Peyer's patch (tissue), 4 donors: ENCODE measurements at regions not wholly inside any gene's neighbourhood (a gene's known extent, or its start where the extent isn't known, plus 50 kb on each side); places are given as distances from the start of the nearest gene placed in this dataset.

Experiments used
- DNase-seq, 3 donors: peaks; one replicate each; pipeline ENCODE4 v3.0.0-alpha.2; 2017 to 2019
- H3K27ac ChIP-seq, 4 donors: fragments of 200-600 bp; sonication (generic); one replicate each; pipeline ENCODE4 v1.5.1; 2016 to 2019
- H3K27me3 ChIP-seq, 2 donors: fragments of 200-600 bp; sonication (generic); one replicate each; pipeline ENCODE4 v1.5.1; 2019
- H3K36me3 ChIP-seq, 3 donors: fragments of 200-600 bp; sonication (generic); one replicate each; pipeline ENCODE4 v1.5.1; 2016 to 2019
- H3K4me1 ChIP-seq, 4 donors: fragments of 200-600 bp; sonication (generic); one replicate each; pipeline ENCODE4 v1.5.1; 2016 to 2019
- H3K4me3 ChIP-seq, 4 donors: fragments of 200-600 bp; sonication (generic); 1 replicate in 3 of 4; 2 replicates in 1 of 4; pipeline ENCODE4 v1.5.1; 2016 to 2019; ENCODE audit warnings: mild to moderate bottlenecking in 1 of 4
- H3K9me3 ChIP-seq, 4 donors: fragments of 200-600 bp; sonication (generic); one replicate each; pipeline ENCODE4 v1.5.1; 2016 to 2019; ENCODE audit warnings: mild to moderate bottlenecking in 1 of 4
- CTCF ChIP-seq, 6 experiments: fragments of 450-650 bp in 4 of 6; fragments of 200-600 bp in 2 of 6; sonication (generic) in 1 of 6; IDR thresholded peaks; one replicate each; pipeline ENCODE4 v1.5.1; 2017 to 2019; ENCODE audit warnings: antibody characterized with exemption in 6 of 6, mild to moderate bottlenecking in 3 of 6, moderate library complexity in 1 of 6
- POLR2A ChIP-seq, 2 donors: fragments of 450-650 bp; IDR thresholded peaks; one replicate each; pipeline ENCODE4 v1.5.1; 2017; ENCODE audit warnings: antibody characterized with exemption in 2 of 2, mild to moderate bottlenecking in 2 of 2, moderate library complexity in 2 of 2

GRCh38 chr13:89269737-89270136 is 1598.6 kb downstream of the SLITRK5 start:
- Histone ChIP-seq H3K36me3 (no peaks in the 10 kb centered on the region), H3K27ac (no peak overlapping the region), H3K9me3 (no peaks in the 10 kb centered on the region), H3K4me1 (no peaks in the 10 kb centered on the region), H3K27me3 (no peaks in the 10 kb centered on the region), H3K4me3 (no peak overlapping the region)
- TF ChIP-seq POLR2A (IDR thresholded peaks at IDR 0.05) (no peak), CTCF (IDR thresholded peaks at IDR 0.05) (no peak)
- DNase-seq, result no peak

- TF ChIP-seq CTCF (IDR thresholded peaks at IDR 0.05) (no peak), POLR2A (IDR thresholded peaks at IDR 0.05) (no peak)
- Histone ChIP-seq H3K36me3 (no peaks in the 10 kb centered on the region), H3K27me3 (no peaks in the 10 kb centered on the region), H3K4me1 (no peaks in the 10 kb centered on the region), H3K4me3 (no peak overlapping the region), H3K27ac (no peak overlapping the region), H3K9me3 (no peaks in the 10 kb centered on the region)
- no peak for DNase-seq
Observed at GRCh38 chr13:89270736-89271135, 1599.6 kb downstream of the SLITRK5 start.

GRCh38 chr13:89279374-89279773 is 1608.2 kb downstream of the SLITRK5 start:
- Histone ChIP-seq H3K27ac (no peak overlapping the region), H3K4me1 (no peaks in the 10 kb centered on the region), H3K36me3 (no peaks in the 10 kb centered on the region), H3K9me3 (no peaks in the 10 kb centered on the region), H3K27me3 (no peaks in the 10 kb centered on the region), H3K4me3 (no peak overlapping the region)
- TF ChIP-seq POLR2A (IDR thresholded peaks at IDR 0.05) (no peak), CTCF (IDR thresholded peaks at IDR 0.05) (no peak)
- DNase-seq, result no peak

- H3K27ac ChIP-seq, result no peak overlapping the region
- H3K4me3 ChIP-seq, result no peak overlapping the region
- H3K27me3 ChIP-seq, result no peaks in the 10 kb centered on the region
- TF ChIP-seq CTCF (IDR thresholded peaks at IDR 0.05), result no peak
- no peak for TF ChIP-seq POLR2A (IDR thresholded peaks at IDR 0.05)
- no peak for DNase-seq
- H3K36me3 ChIP-seq, result no peaks in the 10 kb centered on the region
- H3K9me3 ChIP-seq, result no peaks in the 10 kb centered on the region
- H3K4me1 ChIP-seq, result no peaks in the 10 kb centered on the region
Observed at GRCh38 chr13:89281331-89281730, 1610.2 kb downstream of the SLITRK5 start.

- no peaks in the 10 kb centered on the region for H3K4me1 ChIP-seq
- H3K9me3 ChIP-seq, result no peaks in the 10 kb centered on the region
- H3K27ac ChIP-seq, result no peak overlapping the region
- no peak overlapping the region for H3K4me3 ChIP-seq
- TF ChIP-seq CTCF (IDR thresholded peaks at IDR 0.05), result no peak
- no peak for TF ChIP-seq POLR2A (IDR thresholded peaks at IDR 0.05)
- no peaks in the 10 kb centered on the region for H3K36me3 ChIP-seq
- no peak for DNase-seq
- no peaks in the 10 kb centered on the region for H3K27me3 ChIP-seq
Observed at GRCh38 chr13:89282241-89282640, 1611.1 kb downstream of the SLITRK5 start.

- H3K9me3 ChIP-seq, result peaks cover 0 to 7% (median 0%) of the 10 kb centered on the region in 4 donors
- H3K27me3 ChIP-seq, result no peaks in the 10 kb centered on the region
- H3K27ac ChIP-seq, result no peak overlapping the region
- H3K36me3 ChIP-seq, result no peaks in the 10 kb centered on the region
- no peaks in the 10 kb centered on the region for H3K4me1 ChIP-seq
- no peak overlapping the region for H3K4me3 ChIP-seq
- DNase-seq, result peak in 1 of 3 donors; percentile 36
- TF ChIP-seq CTCF (IDR thresholded peaks at IDR 0.05) (no peak), POLR2A (IDR thresholded peaks at IDR 0.05) (no peak)
Observed at GRCh38 chr13:89287381-89287780, 1616.2 kb downstream of the SLITRK5 start.
